ENCODE measurements at regions not wholly inside any gene's neighbourhood (a gene's known extent, or its start where the extent isn't known, plus 50 kb on each side); places are given as distances from the start of the nearest gene placed in this dataset.
"Not testable (repeated sequence)": the region's sequence is repeated elsewhere in the genome, so short reads cannot be mapped to it uniquely, and the experiment has no call there.

DNA sequence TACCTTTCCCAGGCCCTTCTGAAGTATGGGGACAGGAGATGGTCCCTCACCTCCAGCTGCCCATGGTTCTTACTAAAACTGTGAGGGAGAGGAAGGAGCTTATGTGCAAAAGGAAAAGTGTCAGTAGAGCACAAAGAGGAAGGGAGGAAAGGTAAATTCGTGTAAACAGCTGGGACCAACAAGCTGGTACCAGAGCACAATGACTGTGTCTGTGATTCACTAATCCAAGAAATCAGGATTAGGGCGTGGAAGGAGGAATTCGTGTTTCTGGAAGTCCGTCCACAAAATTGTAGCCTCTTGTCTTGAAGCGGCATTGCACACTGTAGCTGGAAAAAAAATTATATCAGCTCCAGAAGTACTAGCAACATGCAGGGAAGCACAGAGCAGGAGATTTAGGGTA is 129.0 kb upstream of the RREB1 start:
- no peak for DNase-seq (ENCODE audit: low read depth)

- no peak for DNase-seq (ENCODE audit: low read depth)
Measured at GRCh38 chr6:6980999-6981597, 126.7 kb upstream of the RREB1 start.

- DNase-seq (ENCODE audit: low read depth), result no peak
Measured at GRCh38 chr6:6981681-6982322, 126.0 kb upstream of the RREB1 start.

DNA sequence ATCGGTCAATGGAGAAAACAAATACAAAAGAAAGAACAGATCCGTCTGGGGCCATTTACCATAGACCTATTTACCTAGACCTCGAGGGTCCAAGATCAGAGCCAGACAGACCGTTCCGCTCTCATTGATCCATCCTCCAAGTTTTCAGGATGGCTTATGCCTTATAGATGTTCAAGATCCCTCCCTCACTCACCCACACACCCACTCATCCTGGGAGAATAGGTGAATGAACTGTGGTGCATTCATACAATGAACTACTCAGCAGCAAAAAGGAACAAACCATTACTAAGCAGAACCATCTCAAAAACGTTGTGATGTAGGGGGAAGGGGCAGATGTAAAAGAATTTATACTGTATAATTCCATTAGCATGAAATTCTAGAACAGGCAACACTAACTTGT is 125.1 kb upstream of the RREB1 start:
- DNase-seq (ENCODE audit: low read depth), result no peak

DNA sequence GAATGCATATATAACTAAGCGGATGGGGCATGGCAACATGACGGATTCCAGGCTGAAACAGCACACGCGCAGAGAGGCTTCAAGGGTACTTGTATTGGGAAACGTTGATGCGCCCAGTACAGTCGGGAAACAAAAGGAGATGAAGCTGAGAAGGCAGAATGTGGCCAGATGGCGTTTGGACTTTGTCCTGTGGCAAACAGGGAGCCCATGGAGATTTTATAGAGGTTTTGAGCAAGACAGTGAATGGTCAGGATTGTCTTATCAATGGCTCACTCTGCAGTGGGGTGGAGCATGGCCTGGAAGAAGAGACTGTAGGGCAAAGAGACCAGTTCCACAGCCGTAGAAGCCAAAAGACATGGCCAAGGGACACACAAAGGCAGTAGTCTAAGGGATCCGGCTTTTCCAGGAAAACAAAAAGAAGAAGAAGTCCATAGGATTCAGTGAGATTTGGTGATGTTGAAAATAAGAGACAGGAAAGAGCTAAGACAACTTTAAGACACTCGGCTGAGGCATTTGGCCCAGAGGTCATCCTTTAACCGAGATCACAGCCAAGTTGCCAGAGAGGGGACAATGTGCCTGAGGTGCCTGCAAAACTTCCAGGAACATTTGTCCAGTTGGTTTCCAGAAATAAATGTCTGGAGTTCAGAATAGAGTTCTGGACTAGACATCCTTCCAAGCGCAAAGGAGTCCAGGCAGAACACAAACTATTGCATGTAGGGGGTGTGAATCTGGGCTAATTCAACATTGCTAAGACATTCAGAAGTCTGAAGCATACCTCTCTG is 123.0 kb upstream of the RREB1 start:
- no peak for DNase-seq (ENCODE audit: low read depth)

GRCh38 chr6:6986344-6986743 is 121.4 kb upstream of the RREB1 start:
- no peak for DNase-seq (ENCODE audit: low read depth)

GRCh38 chr6:6987749-6988148 is 120.0 kb upstream of the RREB1 start:
- DNase-seq (ENCODE audit: low read depth), result no peak

- DNase-seq (ENCODE audit: low read depth), result not testable (repeated sequence)
Measured at GRCh38 chr6:6990059-6990458, 117.7 kb upstream of the RREB1 start.

- DNase-seq (ENCODE audit: low read depth), result no peak
Measured at GRCh38 chr6:6993503-6994237, 114.1 kb upstream of the RREB1 start.

GRCh38 chr6:6994796-6995195 is 113.0 kb upstream of the RREB1 start:
- DNase-seq (ENCODE audit: low read depth), result no peak

GRCh38 chr6:6995328-6995727 is 112.4 kb upstream of the RREB1 start:
- no peak for DNase-seq (ENCODE audit: low read depth)

DNA sequence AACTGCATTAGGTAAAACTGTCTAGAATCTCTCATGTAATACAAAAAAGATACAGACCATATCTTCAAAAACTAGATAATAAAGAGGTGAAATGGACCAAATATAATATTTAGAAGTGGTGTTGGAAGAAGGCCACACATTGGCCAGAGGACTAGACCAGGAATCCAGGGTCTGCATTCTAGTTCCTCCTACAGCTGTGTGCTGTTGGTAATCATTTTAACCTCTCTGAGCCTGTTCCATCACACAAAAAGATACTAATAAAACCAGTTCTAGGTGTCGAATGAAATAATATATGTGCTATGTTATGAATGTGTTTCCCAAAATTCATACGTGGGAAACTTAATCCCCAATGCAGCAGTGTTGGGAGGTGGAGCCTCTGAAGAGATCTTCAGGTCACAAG is 111.6 kb upstream of the RREB1 start:
- no peak for DNase-seq (ENCODE audit: low read depth)

- no peak for DNase-seq (ENCODE audit: low read depth)
Measured at GRCh38 chr6:6997263-6998193, 110.2 kb upstream of the RREB1 start.

- no peak for DNase-seq (ENCODE audit: low read depth)
Measured at GRCh38 chr6:6998194-6998569, 109.6 kb upstream of the RREB1 start.

DNA sequence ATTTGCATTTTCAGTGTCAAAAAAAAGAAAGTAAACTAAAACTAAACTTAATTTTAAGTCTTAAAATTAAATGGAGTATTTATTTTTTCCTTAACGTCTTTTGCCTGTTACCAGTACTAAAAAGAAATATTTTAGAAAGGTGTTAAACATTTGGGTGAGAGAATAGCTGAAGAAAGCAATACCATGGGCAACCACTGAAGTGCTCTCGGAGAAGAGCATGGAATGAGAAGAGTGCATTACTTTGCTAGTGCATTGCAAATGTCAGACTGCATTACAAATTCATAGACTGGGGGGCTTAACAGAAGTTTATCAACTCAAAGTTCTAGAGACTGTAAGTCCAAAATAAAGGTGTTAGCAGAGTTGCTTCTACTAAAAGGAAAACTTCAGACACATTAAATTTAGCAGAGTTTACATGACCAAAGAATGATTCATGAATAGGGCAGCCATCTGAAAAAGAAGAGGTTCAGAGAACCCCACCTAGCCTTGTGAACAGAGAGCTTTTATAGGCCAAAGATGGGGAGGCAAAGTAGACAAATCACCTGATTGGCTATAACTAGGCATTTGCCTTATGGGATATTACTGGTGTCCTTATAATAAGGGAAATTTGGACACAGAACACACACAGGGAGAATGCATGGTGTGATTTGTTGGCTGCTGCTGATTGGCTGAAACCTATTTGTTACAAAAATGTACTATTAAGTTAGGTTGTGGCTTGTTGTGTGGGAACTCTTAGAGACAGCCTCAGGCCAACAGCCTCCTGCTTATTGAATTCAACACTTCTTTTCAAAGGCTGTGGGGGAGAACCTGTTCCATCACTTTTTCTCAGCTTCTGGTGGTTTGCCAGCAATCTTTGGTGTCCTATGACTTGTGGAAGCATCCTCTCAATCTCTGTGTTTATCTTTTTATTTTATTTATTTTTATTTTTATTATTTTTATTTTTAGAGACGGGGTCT is 106.7 kb upstream of the RREB1 start:
- DNase-seq (ENCODE audit: low read depth), result no peak

DNA sequence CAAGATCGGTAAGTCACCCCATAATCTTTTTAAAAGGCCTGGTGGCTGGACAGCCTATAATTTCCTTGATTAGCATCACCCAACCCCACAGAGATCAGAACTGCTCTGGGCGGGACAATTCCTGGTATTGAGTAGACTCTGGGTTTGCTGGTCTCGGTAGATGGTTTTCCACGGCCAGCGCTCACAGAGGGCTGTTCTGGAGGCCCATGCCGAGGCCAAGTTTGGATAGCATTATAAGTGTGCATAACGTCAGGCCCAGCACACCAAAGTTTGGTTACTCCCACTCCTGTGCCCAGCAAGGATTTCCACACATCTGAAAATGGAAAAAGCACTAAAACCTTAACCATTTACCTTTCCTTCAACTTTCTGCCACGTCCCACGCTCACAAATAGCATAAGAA is 104.7 kb upstream of the RREB1 start:
- DNase-seq (ENCODE audit: low read depth), result no peak

GRCh38 chr6:7004581-7005297 is 103.0 kb upstream of the RREB1 start:
- no peak for DNase-seq (ENCODE audit: low read depth)

DNA sequence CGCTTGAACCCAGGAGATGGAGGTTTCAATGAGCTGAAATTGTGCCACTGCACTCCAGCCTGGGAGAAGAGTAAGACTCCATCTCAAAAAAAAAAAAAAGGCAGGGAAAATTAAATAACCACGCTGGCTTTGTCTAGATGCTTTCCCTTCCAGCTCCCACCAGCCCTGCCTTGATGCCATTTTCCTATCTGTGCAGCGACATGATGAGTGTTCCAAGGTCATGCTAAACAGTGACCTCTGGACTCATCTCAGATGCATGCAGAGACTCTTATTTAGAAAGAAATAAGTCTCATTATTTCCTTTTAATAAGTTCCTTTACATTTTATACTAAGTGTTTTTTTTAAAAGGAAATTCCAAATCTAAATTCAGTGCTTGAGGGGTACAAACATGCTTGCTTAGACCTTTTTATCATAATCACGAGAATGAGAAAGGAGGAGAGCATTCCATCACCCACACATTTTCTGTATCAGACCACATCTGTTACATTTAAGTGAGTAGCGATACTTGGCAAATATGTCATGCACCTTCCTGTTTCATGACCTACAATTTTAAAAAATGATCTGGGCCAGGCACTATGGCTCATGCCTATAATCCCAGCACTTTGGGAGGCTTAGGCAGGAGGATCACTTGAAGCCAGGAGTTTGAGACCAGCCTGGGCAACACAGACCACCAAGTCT is 101.1 kb upstream of the RREB1 start:
- DNase-seq (ENCODE audit: low read depth), result no peak

- no peak for DNase-seq (ENCODE audit: low read depth)
Measured at GRCh38 chr6:7008451-7008988, 99.2 kb upstream of the RREB1 start.
